Vagina (tissue), 2 donors: ENCODE measurements at regions not wholly inside any gene's neighbourhood (a gene's known extent, or its start where the extent isn't known, plus 50 kb on each side); places are given as distances from the start of the nearest gene placed in this dataset.
A peak's percentile ranks its signal among the peaks of the same experiment; 100 is the strongest.

Experiments used
- DNase-seq, 2 donors: peaks; one replicate each; pipeline ENCODE4 v3.0.0-alpha.2; 2017; ENCODE audit errors: extremely low spot score in 2 of 2
- H3K27ac ChIP-seq: fragments of 200-600 bp; sonication (generic); one replicate; pipeline ENCODE4 v1.5.1; 2019
- H3K27me3 ChIP-seq: fragments of 200-600 bp; sonication (generic); one replicate; pipeline ENCODE4 v1.5.1; 2019
- H3K36me3 ChIP-seq, 2 donors: fragments of 200-600 bp; sonication (generic); one replicate each; pipeline ENCODE4 v1.5.1; 2017 to 2019
- H3K4me1 ChIP-seq: fragments of 200-600 bp; sonication (generic); one replicate; pipeline ENCODE4 v1.5.1; 2019
- H3K4me3 ChIP-seq, 2 donors: fragments of 200-600 bp; sonication (generic); 1 replicate in 1 of 2; 2 replicates in 1 of 2; pipeline ENCODE4 v1.5.1; 2016 to 2019
- H3K9me3 ChIP-seq: fragments of 200-600 bp; sonication (generic); one replicate; pipeline ENCODE4 v1.5.1; 2019
- POLR2A ChIP-seq, 2 donors: fragments of 450-650 bp; IDR thresholded peaks; one replicate each; pipeline ENCODE4 v1.6.1; 2017; ENCODE audit warnings: antibody characterized with exemption in 2 of 2, mild to moderate bottlenecking in 2 of 2, moderate library complexity in 2 of 2
- POLR2AphosphoS5 ChIP-seq, 2 donors: sonication (generic); formaldehyde crosslinking; IDR thresholded peaks; one replicate each; pipeline ENCODE4 v1.9.0; 2017; ENCODE audit warnings: antibody characterized with exemption in 2 of 2, mild to moderate bottlenecking in 2 of 2, low read depth in 1 of 2; ENCODE audit not compliant: insufficient read depth in 1 of 2
- intact Hi-C: fragments of 100-400 bp; cut with DNase I; formaldehyde crosslinking; loops from one replicate; pipeline ENCODE4 v1.15.1; 2023
- TF ChIP-seq, protein P1 (sequence below), 3 experiments: fragments of 450-650 bp in 2 of 3; fragments of 200-600 bp in 1 of 3; sonication (generic) in 1 of 3; IDR thresholded peaks; one replicate each; pipeline ENCODE4 v1.5.1; 2017 to 2019; ENCODE audit warnings: antibody characterized with exemption in 3 of 3, mild to moderate bottlenecking in 2 of 3, moderate library complexity in 2 of 3

- TF ChIP-seq POLR2A (IDR thresholded peaks at IDR 0.05) (no peak), POLR2AphosphoS5 (IDR thresholded peaks at IDR 0.05; ENCODE audit: insufficient read depth in 1 of 2, low read depth in 1 of 2) (no peak)
- TF ChIP-seq, protein P1, sequence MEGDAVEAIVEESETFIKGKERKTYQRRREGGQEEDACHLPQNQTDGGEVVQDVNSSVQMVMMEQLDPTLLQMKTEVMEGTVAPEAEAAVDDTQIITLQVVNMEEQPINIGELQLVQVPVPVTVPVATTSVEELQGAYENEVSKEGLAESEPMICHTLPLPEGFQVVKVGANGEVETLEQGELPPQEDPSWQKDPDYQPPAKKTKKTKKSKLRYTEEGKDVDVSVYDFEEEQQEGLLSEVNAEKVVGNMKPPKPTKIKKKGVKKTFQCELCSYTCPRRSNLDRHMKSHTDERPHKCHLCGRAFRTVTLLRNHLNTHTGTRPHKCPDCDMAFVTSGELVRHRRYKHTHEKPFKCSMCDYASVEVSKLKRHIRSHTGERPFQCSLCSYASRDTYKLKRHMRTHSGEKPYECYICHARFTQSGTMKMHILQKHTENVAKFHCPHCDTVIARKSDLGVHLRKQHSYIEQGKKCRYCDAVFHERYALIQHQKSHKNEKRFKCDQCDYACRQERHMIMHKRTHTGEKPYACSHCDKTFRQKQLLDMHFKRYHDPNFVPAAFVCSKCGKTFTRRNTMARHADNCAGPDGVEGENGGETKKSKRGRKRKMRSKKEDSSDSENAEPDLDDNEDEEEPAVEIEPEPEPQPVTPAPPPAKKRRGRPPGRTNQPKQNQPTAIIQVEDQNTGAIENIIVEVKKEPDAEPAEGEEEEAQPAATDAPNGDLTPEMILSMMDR (IDR thresholded peaks at IDR 0.05) = no peak
- peaks cover 7% of the 10 kb centered on the region for H3K4me1 ChIP-seq
- H3K27me3 ChIP-seq = no peaks in the 10 kb centered on the region
- peak overlapping the region; percentile 59 to 81 for H3K4me3 ChIP-seq
- intact Hi-C loops = no loop called here
- no peaks in the 10 kb centered on the region for H3K9me3 ChIP-seq
- DNase-seq = no peak
- H3K36me3 ChIP-seq = no peaks in the 10 kb centered on the region
- peak overlapping the region; percentile 92 for H3K27ac ChIP-seq
These were observed 90.7 kb upstream of the PRDM1 start for GRCh38 chr6:105995391-105995865.

DNA sequence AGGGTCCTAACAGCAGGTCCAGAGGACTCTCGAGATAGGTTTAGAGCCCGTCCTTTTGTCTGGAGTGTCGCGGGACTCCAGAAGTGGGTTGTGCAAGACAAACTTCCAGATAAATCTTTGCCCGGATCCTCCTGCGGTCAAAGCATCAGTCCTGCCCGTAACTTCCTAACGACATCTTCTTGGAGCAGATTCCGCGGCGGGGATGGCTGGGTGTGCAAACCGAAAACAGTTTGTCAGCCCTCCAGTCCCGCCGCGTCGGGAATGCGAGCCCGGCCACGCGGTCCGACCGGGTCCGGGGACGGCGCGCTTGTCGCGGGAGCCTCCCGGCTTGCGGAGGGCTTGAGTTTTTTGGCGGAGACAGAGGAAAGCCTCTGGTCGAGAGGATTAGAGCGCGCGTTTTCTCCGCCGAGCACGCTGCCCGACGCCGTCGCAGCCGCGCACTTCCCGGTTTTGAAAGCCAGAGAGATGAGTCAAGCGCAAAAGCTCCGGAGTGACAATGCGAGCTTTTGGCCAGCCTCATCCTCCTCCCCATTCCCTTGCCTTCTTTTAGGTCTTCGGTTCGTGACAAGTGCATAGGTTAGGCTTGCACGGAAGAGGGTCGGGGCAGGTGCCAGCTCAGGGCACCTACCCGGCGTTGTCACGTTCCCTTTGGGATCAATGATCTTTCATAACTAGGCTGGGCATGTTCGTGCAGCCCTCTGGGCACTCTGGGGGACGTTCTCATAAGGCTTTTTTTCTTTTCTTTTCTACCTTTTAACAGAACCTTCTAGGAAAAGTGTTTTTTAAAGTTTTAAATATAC is 91.3 kb upstream of the PRDM1 start:
- H3K27me3 ChIP-seq = no peaks in the 10 kb centered on the region
- intact Hi-C loops = no loop called here
- H3K27ac ChIP-seq = peak overlapping the region; percentile 92
- peak overlapping the region; percentile 59 to 81 for H3K4me3 ChIP-seq
- H3K9me3 ChIP-seq = no peaks in the 10 kb centered on the region
- TF ChIP-seq POLR2A (IDR thresholded peaks at IDR 0.05) (peak in 1 of 2 donors; percentile 37), POLR2AphosphoS5 (IDR thresholded peaks at IDR 0.05; ENCODE audit: insufficient read depth in 1 of 2, low read depth in 1 of 2) (peak in 1 of 2 donors; percentile 89)
- TF ChIP-seq, protein P1 (IDR thresholded peaks at IDR 0.05) = no peak
- no peaks in the 10 kb centered on the region for H3K36me3 ChIP-seq
- no peak for DNase-seq
- peaks cover 7% of the 10 kb centered on the region for H3K4me1 ChIP-seq

- H3K27ac ChIP-seq = peak overlapping the region; percentile 92
- H3K9me3 ChIP-seq = no peaks in the 10 kb centered on the region
- peaks cover 7% of the 10 kb centered on the region for H3K4me1 ChIP-seq
- no peaks in the 10 kb centered on the region for H3K27me3 ChIP-seq
- TF ChIP-seq POLR2A (IDR thresholded peaks at IDR 0.05) (peak in 1 of 2 donors; percentile 51), POLR2AphosphoS5 (IDR thresholded peaks at IDR 0.05; ENCODE audit: insufficient read depth in 1 of 2, low read depth in 1 of 2) (no peak)
- H3K36me3 ChIP-seq = no peaks in the 10 kb centered on the region
- DNase-seq = no peak
- intact Hi-C loops = no loop called here
- H3K4me3 ChIP-seq = peak overlapping the region; percentile 59 to 81
These were observed 92.0 kb upstream of the PRDM1 start for GRCh38 chr6:105994118-105994590.

GRCh38 chr6:105993341-105994117 is 92.6 kb upstream of the PRDM1 start:
- H3K4me3 ChIP-seq = peak overlapping the region; percentile 59 to 81
- TF ChIP-seq POLR2AphosphoS5 (IDR thresholded peaks at IDR 0.05; ENCODE audit: insufficient read depth in 1 of 2, low read depth in 1 of 2) = no peak
- H3K27ac ChIP-seq = peak overlapping the region; percentile 92
- peaks cover 7% of the 10 kb centered on the region for H3K4me1 ChIP-seq
- H3K9me3 ChIP-seq = no peaks in the 10 kb centered on the region
- intact Hi-C loops = no loop called here
- H3K36me3 ChIP-seq = no peaks in the 10 kb centered on the region
- H3K27me3 ChIP-seq = no peaks in the 10 kb centered on the region
- DNase-seq = no peak

- H3K4me3 ChIP-seq = peak overlapping the region; percentile 73 to 81
- H3K36me3 ChIP-seq = no peaks in the 10 kb centered on the region
- H3K27ac ChIP-seq = peak overlapping the region; percentile 92
- intact Hi-C loops = no loop called here
- H3K4me1 ChIP-seq = peaks cover 7% of the 10 kb centered on the region
- TF ChIP-seq POLR2A (IDR thresholded peaks at IDR 0.05) (peak in 1 of 2 donors; percentile 68), POLR2AphosphoS5 (IDR thresholded peaks at IDR 0.05; ENCODE audit: insufficient read depth in 1 of 2, low read depth in 1 of 2) (peak; percentile 58 to 95)
- TF ChIP-seq, protein P1 (IDR thresholded peaks at IDR 0.05) = no peak
- no peaks in the 10 kb centered on the region for H3K9me3 ChIP-seq
- no peak for DNase-seq
- H3K27me3 ChIP-seq = no peaks in the 10 kb centered on the region
These were observed 93.7 kb upstream of the PRDM1 start for GRCh38 chr6:105992315-105992961.
